ENCODE measurements at regions not wholly inside any gene's neighbourhood (a gene's known extent, or its start where the extent isn't known, plus 50 kb on each side); places are given as distances from the start of the nearest gene placed in this dataset.
"Not testable (repeated sequence)": the region's sequence is repeated elsewhere in the genome, so short reads cannot be mapped to it uniquely, and the experiment has no call there.

DNA sequence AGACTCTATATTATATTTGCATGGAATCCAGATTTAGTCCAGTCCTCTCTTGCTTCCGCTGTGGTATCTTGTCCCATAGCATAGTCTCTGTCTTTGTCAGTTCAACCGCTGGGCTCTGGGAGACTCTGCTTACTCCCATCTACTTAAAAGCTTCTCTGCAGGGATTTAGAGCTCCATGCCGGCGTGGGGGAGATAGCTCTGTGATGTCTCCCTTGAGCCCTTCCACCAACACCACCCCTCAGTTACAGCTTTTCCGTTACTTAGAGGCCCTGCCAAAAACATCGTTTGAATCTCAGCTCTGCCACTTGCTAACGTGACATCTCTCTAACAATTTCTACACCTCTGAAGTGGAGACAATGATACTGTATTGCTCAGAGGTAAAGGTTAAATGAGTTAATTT lies 306.1 kb upstream of the ZNF608 start:
- DNase-seq: no peak

DNA sequence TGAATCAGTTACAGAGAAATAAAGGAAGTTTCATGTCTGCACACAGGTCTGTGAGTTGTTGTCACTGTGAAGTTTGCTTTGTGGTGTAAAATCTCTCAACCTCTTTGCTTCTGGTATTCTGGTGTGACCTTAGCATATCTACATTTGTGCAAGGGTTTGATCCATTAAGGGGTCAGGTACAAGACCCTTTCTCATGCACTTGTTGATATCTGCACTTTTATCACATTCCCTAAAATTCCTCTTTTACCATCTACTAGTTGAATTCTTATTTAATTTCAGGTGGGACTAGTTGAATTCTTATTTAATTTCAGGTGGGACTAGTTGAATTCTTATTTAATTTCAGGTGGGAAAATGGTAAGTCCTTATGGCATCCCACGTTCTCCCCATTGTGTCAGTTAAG lies 306.7 kb upstream of the ZNF608 start:
- no peak for DNase-seq

DNA sequence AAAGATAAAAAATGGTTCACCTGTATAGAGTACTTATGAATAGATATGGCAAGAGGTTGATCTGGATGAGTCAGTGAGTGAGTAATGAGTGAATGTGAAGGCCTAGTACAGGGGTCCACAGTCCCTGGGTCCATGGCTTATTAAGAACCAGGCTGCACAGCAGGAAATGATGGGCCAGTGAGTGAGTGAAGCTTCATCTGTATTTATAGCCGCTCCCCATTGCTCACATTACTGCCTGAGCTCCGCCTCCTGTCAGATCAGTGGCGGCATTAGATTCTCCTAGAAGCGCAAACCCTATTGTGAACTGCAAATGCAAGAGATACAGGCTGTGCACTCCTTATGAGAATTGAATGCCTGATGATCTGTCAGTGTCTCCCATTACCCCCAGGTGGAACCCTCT lies 307.7 kb upstream of the ZNF608 start:
- DNase-seq: no peak

DNA sequence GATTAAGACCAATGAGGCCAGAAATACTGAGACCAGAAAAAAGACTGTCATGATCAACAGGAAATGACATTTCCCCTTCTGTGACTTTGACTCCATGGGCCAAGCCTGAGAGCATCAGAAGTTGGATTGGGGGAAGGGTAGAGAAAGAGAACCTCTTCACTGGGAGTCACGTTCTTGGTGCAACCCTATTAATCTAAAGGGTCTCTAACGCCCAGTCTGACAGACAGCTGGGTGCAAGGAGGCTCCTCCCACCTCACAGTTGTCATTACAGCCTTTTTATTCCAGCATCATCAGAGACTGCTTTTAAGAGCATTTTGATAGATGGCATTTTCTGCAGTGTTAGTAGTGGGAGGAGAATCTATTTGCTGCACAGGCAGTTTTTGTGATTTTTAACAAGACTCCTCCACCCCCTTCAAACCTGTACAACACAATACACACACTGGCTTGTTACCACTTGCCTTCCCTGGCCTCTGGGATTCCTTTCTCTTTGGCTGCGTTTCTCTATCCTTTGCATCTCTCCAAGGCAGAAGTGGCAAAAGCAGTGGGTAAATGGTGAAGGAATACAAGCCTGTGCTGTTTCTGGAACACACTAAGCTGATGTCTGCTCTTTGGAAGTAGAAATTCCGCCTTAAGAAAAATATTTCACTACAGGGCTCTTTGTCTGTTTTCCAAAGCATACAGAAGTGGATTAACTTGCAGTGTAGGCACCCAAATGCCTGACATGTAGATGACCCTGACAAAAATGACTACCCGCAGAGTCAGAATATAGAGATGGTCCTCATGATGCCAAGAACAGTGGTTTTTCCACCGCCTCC lies 310.4 kb upstream of the ZNF608 start:
- peak; percentile 46 for DNase-seq

DNA sequence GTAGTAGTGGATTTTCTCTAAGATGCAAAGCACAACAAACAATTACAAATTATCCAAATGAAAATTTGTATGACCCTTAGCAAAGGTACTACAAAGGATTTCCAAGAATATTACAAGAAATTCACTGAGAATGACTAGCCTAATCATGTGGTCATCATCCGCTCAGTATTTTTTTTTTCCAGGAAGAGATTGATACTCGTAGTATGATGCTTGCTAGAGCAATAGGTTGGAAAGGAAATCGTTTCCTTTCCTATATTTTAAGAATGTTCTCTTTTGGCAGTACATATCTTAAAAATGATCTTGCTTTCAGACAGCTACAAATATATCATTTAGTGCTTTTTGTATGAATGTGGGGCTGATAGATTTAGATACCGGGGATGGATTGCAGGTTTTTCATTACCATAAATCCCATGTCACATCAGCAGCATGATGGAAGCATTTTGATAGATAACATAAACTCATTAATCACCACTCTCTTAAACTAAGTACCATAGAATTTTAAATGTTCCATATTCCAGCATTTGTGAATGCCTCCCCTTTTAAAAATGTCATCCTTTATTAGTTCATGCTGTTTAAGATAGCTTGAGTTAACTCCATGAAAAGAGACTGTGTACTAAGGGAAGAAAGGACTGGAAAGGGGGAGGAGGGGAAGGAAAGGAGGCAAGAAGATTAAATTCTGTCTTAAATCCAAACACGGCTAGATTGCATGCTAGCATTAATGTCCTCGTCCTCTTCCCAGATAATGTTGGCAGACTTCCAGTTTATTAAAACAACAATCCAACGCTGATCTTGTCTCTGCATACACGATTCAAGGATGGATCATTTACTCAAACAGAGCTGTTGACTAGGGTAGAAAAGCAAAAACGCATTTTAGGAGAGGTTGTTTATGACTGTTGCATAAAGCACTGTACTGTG lies 311.7 kb upstream of the ZNF608 start:
- no peak for DNase-seq

DNA sequence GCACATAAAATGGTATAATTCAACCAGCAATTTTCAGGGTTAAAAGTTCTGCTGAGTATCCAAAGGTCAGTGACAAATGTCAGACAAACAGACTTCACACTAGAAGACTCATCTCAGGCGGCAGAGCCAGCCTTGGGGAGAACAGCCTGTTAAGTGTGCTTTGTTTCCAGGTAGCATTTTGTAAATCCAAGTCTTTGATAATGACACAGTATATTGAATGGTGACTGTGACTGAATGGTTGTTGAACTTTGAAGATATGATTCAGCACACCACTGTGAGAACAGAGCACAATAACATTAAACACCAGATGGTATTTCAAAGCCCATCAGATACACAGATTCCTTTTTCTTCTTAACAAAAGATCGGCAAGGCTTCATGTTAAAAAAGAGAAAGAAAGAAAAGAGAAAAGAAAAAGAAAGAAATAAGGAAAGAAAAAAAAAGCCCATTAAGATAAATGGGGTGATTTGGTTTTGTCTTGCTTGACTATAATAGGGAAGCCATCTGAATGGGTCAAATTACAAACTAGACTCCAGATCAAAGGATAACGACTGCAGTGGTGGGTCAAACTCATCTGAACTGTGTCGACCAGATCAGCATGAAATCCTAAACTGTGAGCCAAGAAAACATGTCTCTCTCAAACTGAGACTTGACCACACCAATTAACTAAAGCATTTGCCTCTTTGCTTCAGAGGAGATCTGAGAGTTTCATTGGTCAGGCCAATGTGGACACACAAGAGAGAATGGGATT lies 313.0 kb upstream of the ZNF608 start:
- DNase-seq: no peak

DNA sequence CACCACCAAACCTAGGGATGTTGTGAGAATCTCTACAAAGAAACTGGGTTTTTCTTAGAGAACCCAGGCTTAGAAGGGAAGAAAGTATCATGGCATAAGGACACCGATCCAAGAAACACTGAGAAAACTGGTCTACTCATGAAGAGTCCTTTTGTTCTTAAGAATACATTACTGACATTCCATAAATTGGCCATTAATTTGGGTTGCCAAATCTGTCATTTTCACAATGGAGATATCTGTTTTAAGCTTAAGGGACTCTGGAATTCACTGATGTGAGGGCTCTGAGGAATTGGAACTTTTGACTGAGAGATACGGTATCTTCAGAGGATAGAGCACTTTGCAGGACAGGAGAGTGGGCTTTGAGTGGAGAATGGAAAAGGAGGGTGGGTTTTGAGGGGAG lies 315.3 kb upstream of the ZNF608 start:
- no peak for DNase-seq

DNA sequence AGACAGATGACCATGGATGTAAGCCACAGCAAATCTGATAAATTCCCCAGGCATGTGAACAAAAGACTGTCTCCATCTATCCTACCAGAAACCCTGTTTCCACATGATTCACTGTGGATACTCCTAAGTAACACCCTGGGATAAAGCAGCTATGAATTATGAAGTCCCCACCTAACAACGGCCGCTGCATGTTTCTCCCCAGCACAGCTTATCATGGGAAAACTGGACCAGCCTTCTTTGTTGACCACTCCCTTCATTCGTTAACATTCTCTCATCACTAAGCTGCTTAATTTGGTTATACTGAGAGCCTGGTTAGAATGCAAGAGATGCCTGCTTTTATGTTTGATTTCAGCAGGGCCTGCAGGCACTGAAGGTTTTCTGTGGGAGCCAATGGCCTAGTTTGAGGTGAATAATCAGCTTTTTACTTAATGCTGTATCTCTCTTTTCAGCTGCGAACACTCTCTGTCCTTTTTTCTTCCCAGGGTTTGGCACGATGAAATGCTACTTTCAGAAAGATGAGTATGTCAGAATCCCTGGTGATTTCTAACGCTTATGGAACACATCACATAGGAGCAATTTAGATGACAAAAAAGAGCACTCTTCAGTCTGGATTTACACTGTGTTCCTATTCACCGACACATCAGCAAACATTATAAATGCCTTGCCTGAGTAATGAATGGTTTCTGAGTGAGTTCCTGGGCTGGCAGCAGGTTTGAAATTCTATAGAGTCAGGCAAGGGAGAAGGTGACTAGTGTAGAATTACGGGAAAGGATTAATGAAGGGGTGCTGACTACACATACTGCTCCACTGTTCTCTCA lies 318.4 kb upstream of the ZNF608 start:
- no peak for DNase-seq

DNA sequence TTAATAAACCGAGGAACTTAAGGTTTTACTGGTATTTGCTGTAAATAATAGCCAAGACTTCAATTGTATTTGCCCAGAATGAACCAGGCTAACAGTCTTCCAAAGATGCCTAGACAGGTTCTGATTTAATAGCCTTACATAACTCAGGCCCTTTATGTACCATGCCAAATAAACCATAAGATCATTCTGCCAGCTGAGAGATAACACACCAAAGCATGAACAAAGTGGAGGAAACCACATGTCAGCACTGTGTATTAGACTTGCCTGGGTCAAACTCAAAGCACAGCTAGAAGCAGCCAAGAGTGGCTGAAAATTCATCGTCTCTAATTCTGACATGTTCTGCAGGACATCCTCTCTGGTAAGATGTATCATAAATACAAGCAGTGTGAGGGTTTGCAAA lies 319.3 kb upstream of the ZNF608 start:
- no peak for DNase-seq

DNA sequence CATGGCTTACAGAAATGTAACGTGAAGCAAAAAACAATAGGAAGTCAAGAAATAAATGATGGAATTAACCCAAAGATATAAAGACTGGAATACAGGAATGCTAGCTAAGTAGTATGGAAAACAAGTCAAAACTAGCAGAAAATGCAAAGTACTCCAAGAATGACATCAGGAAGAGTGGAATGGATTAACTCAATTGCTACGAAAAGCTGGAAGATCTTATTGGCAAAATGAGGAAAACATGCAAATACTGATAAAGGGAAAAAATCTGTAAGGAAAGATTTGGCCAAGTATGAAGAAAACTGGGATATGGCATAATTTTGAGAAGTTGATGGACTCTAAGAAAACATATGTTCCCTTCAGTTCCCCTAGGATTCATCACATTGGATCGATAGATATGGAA lies 324.5 kb upstream of the ZNF608 start:
- no peak for DNase-seq

DNA sequence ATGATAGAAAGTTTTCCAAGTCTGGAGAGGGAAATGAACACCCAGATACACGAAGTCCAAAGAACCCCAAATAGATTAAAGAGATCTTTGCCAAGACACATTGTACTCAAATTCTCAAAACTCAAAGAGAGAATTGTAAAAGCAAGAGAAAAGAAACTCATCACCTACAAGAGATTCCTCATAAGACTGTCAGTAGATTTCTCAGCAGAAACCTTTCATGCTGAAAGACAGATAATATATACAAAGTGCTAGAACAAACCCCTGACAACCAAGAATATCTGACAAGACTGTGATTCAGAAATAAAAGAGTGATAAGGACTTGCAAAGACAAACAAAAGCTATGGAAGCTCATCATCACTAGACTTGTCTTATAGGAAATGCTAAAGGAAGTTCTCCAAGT lies 326.7 kb upstream of the ZNF608 start:
- no peak for DNase-seq

DNA sequence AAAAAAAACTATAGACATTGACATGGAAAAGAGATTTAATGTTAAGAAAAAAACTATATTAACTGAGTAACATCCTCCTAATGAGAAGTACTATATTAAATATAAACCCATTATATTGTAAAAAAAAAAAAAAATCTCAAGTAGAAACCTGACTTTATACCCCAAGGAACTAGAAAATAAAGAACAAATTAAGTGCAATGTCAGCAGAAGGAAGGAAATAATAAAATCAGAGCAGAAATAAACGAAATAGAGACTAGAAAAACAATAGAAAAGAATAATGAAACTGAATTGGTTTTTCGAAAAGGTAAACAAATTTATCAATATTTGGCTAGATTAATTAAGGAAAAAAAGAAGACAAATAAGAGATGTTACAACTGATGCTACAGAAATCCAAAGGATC lies 329.1 kb upstream of the ZNF608 start:
- DNase-seq: no peak

DNA sequence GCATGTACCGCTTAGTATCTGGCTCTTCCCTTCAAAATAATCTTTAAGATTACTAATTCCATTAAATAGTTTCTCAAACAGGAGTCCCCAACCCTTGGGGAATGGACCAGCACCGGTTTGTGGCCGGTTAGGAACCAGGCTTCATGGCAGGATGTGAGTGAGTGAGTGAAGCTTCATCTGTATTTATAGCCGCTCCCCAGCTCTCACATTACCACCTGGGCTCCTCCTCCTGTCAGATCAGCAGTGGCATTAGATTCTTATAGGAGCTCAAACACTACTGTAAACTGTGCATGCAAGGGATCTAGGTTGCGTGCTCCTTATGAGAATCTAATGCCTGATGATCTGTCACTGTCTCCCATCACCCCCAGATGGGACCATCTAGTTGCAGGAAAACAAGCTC lies 332.6 kb upstream of the ZNF608 start:
- not testable (repeated sequence) for DNase-seq

DNA sequence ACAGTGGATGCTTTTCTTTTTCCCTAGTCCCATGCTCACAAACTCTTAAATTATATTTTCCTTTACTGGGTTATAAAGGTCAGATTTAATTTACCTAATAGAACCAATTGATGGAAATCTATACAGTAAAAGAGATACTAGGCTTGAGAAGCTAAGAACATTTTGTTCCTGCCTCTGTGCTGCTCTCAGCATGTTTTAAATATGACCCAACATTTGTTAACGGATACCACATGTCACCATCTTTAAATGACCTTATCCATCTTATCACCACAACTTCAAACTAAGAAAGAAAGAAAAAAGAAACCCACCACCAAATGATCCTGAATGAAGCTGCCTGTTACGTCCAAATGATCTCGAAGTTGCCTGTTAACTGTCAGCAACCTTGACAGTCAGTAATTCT lies 334.7 kb upstream of the ZNF608 start:
- no peak for DNase-seq

DNA sequence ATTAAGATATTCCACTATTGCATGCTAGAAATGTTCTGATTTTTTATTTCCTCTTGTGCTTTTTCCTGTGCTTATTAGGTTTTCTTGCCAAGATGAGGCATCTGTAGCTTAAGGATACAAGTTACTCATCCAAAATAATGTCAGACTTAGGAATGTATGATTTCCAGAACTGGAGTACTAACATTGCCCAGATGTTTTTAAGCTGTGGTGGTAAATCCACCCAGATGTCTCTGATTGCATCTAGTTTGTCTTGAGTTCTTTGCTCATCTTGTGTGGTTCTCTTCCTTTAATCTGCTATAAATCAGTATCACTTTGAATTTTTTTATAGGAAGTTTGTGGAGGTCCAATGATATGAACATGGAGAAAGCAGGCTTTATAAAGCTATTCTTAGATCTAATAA lies 337.5 kb upstream of the ZNF608 start:
- no peak for DNase-seq

DNA sequence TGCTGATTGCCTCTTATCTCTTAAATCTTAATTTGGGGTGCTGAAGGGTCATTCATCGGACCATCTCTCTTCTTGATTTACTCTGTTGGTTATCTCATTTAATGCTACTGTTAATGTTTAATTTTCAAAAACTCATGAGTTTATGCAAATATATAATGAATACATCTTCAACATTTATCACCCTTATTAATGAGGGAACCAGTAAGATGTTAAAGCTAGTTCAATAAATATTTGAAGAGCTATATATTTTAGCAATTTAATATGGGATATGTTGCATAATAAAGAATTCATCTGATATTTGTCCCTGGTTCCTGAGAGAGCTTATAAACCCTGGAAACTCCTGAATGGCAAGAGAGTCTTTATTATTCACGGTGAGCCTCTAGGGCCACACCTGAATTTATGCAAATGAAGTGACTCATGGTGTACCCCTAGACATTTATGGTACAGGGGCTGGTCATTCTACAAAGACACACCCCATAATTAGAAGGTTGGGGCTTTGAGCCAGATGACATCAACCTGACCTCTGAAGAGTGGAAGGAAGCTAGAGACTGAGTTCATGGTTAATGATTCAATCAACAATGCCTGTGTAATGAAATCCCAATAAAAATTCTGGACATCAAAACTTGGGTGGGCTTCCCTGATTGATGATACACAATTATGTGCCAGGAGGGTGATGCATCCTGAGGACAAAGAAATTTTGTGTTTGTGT lies 339.5 kb upstream of the ZNF608 start:
- DNase-seq: no peak

DNA sequence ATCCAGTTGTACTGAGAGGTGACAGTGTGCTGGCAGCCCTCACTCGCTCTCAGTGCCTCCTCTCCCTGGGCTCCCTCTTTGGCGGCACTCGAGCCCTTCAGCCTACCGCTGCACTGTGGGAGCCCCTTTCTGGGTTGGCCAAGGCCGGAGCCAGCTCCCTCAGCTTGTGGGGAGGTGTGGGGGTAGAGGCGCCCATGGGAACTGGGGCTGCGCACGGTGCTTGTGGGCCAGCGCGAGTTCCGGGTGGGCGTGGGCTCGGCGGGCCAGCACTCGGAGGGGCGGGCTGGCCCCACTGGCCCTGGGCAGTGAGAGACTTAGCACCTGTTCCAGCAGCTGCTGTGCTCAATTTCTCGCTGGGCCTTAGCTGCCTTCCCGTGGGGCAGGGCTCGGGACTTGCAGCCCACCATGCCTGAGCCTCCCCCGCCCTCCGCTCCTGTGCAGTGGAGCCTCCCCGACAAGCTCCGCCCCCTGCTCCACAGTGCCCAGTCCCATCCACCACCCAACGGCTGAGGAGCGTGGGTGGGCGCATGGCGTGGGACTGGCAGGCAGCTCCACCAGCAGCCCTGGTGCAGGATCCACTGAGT lies 342.2 kb upstream of the ZNF608 start:
- DNase-seq: no peak

DNA sequence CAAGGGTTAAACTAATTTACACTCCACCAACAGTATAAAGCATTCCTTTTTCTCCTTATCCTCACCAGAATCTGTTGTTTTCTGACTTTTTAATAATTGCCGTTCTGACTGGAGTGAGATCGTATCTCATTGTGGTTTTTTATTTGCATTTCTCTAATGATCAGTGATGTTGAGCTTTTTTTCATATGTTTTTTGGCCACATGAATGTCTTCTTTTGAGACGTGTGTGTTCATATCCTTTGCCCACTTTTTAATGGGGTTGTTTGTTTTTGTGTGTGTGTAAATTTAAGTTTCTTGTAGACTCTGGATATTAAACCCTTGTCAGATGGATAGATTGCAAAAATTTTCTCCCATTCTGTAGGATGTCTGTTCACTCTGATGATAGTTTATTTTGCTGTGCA lies 345.7 kb upstream of the ZNF608 start:
- not testable (repeated sequence) for DNase-seq

DNA sequence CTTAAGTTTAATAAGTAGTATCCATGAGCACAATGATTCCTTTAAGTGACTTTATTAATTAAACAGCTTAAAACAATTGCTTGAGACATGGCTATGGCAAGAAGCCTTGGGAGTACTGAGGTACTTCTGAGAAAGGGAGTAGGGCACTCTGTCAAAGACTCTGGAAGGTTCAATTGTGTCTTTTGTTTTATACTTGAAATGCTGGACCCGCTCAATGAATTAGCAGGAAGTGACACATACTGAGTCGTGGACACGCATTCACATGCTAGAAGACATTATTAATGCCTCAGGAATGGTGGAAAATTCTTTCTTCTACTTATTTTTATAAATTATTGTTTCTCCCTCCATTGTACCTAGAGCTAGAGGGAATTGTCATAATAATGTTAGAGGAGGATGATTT lies 347.3 kb upstream of the ZNF608 start:
- no peak for DNase-seq

DNA sequence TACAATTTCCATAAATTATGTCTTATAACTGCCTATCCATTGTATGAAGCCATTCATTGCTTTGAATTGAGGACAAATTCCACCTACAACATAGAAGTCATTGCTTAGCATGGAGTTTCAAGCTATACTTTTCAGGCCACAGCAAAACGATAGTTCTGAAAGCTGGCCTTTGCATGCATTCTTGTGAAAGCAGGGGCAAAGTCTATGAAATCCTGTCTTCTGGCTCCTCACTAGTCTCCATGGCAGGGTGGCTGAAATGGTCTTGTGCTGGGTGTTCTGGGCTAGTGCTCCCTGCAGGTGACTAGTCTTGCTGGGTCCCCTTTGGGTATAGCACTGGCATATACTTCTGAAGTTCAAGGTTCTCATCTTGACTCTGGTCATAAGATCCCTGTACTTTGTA lies 353.9 kb upstream of the ZNF608 start:
- DNase-seq: no peak

DNA sequence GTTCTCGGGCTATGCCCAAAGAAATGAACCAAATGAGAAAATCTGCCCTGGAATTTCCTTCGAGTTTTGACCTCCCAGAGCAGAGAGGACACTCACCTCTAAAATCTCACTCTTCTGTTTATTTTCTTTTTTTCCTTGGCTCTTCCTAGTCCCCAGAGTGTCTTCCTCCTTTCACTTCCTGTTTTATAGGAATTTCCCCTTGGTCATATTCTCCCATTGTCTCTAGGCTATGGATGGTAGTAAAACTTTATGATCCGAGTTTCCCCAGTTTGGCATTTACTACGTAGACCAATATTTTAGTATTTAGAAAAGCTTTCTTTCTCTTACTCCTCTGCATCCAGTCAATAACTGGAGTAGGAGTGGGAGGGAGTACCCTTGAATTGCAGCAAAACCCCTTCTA lies 354.5 kb upstream of the ZNF608 start:
- DNase-seq: no peak

DNA sequence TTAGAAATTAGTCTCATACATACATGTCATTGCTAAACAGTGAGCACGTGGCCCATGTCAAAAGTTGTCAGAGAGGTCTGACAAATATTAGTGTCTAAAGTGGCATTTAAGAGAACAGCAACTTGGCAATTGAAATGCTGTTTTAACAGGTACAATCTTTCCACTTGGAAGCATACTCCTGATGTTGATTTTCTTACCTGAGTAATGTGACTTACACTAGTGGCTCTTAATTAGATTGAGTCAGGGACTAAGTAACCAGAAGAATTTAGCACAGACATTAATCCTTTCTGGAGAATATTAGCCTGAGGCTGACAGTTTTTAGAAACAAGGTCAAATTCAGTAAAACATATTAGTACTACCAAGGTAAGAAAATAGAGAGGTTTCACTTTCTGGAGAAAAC lies 357.0 kb upstream of the ZNF608 start:
- DNase-seq: no peak

Data from left hindlimb (tissue), 1 donor.